Right forelimb (tissue), 1 donor: ENCODE measurements at regions not wholly inside any gene's neighbourhood (a gene's known extent, or its start where the extent isn't known, plus 50 kb on each side); places are given as distances from the start of the nearest gene placed in this dataset.
"Not testable (repeated sequence)": the region's sequence is repeated elsewhere in the genome, so short reads cannot be mapped to it uniquely, and the experiment has no call there.

Experiments used
- DNase-seq: peaks from one replicate; pipeline ENCODE4 v3.0.0-alpha.2; 2018

GRCh38 chr9:124084087-124084486 lies 72.5 kb downstream of the LHX2 start:
- no peak for DNase-seq

GRCh38 chr9:124087226-124087625 lies 75.7 kb downstream of the LHX2 start:
- DNase-seq = no peak

- no peak for DNase-seq
These were observed 76.9 kb downstream of the LHX2 start for GRCh38 chr9:124088476-124088837.

- DNase-seq = not testable (repeated sequence)
These were observed 78.3 kb downstream of the LHX2 start for GRCh38 chr9:124089631-124090488.

- DNase-seq = peak; percentile 36
These were observed 86.8 kb downstream of the LHX2 start for GRCh38 chr9:124098141-124098905.

- no peak for DNase-seq
These were observed 88.3 kb downstream of the LHX2 start for GRCh38 chr9:124099860-124100259.

- DNase-seq = no peak
These were observed 89.8 kb downstream of the LHX2 start for GRCh38 chr9:124101215-124101968.

GRCh38 chr9:124101969-124102345 lies 90.4 kb downstream of the LHX2 start:
- no peak for DNase-seq

- DNase-seq = no peak
These were observed 90.8 kb downstream of the LHX2 start for GRCh38 chr9:124102363-124102762.

GRCh38 chr9:124105266-124105665 lies 93.7 kb downstream of the LHX2 start:
- DNase-seq = no peak

GRCh38 chr9:124108216-124108615 lies 96.6 kb downstream of the LHX2 start:
- no peak for DNase-seq

- DNase-seq = peak; percentile 88
These were observed 98.8 kb downstream of the LHX2 start for GRCh38 chr9:124110307-124110915.

GRCh38 chr9:124116683-124117363 lies 105.3 kb downstream of the LHX2 start:
- no peak for DNase-seq

GRCh38 chr9:124118894-124119293 lies 107.3 kb downstream of the LHX2 start:
- no peak for DNase-seq

- no peak for DNase-seq
These were observed 108.7 kb downstream of the LHX2 start for GRCh38 chr9:124120272-124120671.

- no peak for DNase-seq
These were observed 110.2 kb downstream of the LHX2 start for GRCh38 chr9:124121725-124122124.

GRCh38 chr9:124122321-124122720 lies 110.8 kb downstream of the LHX2 start:
- DNase-seq = no peak

GRCh38 chr9:124122813-124123462 lies 111.4 kb downstream of the LHX2 start:
- DNase-seq = no peak

- DNase-seq = not testable (repeated sequence)
These were observed 112.1 kb downstream of the LHX2 start for GRCh38 chr9:124123621-124124020.

GRCh38 chr9:124124729-124125650 lies 113.4 kb downstream of the LHX2 start:
- no peak for DNase-seq

- no peak for DNase-seq
These were observed 114.0 kb downstream of the LHX2 start for GRCh38 chr9:124125651-124125977.
